GM18867 (cell line): ENCODE measurements at regions not wholly inside any gene's neighbourhood (a gene's known extent, or its start where the extent isn't known, plus 50 kb on each side); places are given as distances from the start of the nearest gene placed in this dataset.
"Not testable (repeated sequence)": the region's sequence is repeated elsewhere in the genome, so short reads cannot be mapped to it uniquely, and the experiment has no call there.

Source experiments
- ATAC-seq: cut with Tn5 transposase; IDR thresholded peaks from one replicate; pipeline ENCODE4 v1.9.1; 2021; ENCODE audit warnings: mild to moderate bottlenecking, moderate library complexity; ENCODE audit not compliant: unreplicated experiment

DNA sequence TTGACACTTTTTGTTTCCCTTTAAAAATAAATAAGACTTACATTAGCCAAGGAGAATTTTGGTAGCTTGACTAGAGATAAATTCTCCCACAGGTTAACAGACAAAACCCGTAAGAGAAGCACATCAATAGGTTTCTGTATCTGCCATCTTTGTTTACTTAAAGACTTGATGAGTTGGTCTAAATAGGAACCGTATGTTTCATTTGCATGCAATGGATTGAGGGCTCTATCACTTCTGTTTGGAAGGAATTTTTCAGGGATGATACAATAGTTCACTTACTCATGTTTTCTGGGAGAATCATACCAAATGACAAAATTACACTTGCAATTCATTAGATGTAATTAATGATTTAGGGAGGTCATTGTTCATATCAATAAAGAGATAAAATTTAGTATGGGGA is 631.5 kb upstream of the NR2F2 start:
- no peak for ATAC-seq

DNA sequence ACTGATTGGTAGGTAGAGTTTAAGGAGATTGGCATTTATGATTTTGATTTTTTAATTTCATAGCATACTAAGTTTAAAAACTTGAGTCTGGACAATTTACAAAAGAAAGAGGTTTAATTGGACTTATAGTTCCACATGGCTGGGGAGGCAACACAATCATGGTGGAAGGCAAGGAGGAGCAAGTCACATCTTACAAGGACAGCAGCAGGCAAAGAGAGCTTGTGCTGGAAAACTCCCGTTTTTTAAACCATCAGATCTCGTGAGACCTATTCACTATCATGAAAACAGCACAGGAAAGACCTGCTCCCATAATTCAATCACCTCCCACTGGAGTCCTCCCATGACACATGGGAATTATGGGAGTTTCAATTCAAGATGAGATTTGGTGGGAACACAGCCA is 630.9 kb upstream of the NR2F2 start:
- no peak for ATAC-seq

DNA sequence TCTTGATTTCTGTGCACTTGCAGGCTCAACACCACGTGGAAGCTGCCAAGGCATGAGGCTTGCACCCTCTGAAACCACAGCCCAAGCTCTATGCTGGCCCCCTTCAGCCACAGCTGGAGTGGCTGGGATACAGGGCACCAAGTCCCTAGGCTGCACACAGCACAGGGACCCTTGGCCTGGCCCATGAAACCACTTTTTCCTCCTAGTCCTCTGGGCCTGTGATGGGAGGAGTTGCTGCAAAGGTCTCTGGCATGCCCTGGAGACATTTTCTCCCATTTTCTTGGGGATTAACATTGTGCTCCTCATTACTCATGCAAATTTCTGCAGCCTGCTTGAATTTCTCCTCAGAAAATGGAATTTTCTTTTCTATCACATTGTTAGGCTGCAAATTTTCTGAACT is 629.8 kb upstream of the NR2F2 start:
- not testable (repeated sequence) for ATAC-seq

DNA sequence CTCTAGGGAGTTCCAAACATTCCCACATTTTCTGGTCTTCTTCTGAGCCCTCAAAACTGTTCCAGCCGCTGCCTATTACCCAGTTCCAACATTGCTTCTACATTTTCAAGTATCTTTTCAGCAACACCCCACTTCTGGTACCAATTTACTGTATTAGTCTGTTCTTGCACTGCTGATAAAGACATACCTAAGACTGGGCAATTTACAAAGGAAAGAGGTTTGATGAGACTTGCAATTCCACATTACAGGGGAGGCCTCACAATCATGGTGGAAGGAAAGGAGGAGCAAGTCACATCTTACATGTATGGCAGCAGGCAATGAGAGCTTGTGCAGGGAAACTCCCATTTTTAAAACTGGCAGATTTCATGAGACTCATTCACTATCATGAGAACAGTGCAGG is 629.1 kb upstream of the NR2F2 start:
- ATAC-seq: no peak

DNA sequence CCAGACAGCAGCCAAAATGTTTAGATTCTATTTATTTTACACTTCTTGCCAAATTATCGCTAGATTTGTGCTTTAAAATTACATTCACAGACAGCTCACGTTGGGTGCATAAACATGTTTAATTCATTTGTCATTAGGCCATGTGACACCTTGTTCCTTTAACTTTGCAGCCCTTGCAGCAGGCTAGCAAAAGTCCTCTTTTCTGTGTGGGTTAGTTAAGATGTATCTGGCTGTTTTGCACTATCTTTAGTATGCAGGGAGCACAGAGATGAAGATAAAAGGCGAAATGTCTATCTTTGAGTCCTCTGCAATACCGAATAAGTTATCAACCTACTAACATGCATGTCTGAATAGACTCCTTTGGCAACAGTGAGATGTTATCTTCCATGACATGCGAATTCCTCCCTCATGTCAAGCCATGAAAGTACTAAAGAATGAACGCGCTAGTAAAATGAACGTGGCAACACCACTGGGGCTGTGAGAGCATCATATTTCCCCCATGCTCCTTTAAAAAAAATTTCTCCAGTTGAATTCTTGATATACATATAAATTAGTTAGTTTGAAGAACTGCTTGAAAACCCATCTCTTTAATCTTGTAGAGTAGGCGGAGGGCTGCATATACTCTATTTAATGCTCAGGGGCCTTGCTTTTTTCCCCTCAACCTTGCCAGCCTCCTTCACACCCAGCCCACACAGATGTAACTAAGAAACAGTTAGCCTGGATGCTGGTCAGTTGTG is 620.4 kb upstream of the NR2F2 start:
- no peak for ATAC-seq

DNA sequence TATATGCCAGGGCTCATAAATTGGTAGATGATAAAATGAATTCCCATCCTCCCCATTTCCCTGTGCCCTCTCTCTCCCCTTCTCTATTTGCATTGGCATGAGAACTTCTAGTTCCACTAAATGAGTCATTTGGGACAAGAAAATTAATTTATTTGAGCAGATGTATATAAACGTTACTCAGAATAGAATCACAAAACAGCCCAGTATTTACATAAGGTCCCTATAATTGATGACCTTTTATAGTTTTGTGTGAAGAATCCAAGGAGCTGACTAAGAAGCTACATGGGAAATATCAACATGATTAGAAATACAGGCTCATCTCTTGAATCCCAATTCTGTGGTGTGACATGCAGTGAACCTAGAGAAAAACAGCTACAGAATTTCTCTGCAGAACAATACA is 617.7 kb upstream of the NR2F2 start:
- ATAC-seq: no peak

DNA sequence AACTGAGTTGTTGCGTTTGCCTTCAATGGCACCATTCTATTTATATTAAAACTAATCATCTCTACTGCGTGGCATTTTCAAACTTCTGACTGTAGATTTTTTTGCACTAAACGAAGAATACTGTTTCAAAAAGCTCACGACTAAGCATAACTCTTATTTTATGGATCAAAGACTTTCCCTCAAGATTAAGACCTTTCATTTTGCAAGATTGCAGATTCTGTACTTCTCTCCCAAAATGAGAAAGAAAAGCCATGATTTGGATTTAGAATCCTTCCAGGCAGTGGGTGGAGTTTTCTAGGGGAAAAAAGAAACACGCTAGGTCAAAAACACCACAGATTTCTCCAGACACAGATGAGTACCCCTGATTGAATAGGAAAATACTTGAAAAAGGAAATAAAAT is 617.2 kb upstream of the NR2F2 start:
- no peak for ATAC-seq

DNA sequence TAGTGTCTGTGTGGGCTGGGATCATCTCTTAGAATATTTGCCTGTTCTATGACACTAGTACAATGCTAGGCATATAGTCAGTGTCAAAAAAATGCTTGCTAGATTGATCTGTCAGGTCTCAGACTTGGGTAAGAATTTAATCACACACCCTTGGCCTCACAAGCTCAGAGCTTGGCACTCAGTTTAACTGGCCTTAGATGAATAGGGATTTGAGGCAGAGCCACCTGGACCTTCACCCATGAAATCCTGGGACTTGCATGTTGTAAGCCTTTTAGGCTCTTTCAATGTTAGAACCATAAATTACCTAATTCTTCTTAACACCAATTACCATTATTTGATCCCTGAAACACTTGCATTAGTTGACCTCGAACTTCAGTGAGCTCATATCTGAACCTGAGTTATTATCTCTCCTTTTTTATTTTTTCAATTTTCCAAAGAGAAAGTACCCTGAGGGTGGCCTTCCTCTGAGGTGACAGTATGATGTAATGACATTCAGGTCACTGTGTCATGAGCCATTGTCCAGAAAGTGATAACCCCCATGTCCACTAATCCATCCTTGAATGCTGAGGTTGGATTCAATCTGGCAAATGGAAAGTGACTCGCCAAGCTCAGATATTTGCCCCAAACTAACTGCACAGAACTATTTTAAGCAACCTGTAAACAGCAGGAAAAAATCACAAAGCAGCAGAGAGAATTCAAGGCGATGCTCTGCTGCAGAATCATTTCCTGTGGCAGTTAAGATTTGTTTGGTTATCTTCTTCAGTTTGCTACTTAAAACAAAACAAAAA is 615.2 kb upstream of the NR2F2 start:
- ATAC-seq: no peak

DNA sequence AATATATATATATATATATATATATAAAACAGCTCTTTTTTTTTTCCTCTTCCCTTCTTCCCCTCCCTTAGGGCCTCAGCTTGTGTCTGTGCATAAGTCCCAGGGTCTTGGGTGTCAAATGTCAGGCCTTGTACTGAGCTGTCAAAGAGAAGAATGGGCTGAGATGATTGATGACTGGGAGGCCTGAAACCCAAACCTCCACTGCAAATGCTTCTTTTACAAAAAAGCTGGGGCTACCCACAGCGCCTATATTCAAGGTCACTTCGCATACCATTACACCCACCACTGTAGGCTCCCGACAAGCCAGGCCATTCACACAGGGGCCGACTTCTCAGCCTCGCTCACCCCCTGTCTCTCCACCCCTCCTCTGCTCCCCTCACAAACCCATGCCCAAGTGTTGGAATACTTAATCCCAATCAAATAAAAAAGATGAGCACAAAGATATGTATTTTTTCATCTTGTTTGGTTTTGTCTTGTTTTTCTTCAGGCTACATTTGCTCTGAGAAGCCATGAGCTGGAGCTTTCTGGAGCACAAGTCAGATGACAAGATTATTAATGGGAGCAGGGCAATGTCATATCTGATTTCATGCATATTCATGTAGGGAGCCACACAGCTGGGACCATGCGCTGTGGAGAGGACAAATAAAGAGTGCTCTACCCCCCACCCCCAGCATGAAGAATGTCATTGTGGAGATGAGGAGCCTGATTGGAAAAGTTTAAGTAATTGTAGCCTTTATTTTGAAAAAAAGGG is 614.4 kb upstream of the NR2F2 start:
- no peak for ATAC-seq

DNA sequence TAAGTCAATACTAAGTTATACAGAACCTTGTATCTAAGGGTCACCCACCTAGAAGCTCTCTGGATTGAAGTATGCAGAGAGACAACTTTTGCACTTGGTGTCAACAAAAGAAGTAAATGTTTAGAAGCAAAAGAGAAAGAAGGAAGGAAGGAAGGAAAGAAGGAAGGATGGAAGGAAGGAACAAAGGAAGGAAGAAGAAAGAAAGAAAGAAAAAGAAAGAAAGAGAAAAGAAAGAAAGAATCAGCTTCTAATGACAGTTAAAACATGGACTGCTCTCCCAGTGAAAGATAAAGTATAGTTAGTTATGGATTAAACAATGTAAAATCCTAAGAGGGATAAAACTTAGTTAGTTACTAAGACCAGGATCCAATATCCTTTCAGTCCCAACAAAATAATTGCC is 613.8 kb upstream of the NR2F2 start:
- ATAC-seq: no peak

DNA sequence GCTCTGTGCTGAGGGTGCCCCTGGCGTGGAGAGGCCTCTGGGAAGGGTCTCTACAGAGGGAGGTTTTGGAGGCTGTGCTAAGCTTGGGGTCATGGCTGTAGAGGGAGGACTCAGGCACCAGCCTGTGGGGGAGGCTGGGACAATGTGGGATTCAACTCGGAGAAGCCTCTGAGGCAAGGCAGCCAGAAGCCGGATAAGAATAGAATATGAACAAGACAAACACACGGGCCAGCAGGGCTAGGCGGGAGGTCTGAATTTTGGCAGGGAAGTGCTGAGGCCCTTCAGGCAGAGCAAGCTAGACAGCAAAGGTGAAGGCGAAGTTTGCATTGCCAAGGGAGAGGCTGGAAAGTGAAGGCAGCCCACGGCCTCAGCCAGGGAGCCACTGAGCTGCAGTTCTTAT is 612.1 kb upstream of the NR2F2 start:
- no peak for ATAC-seq

DNA sequence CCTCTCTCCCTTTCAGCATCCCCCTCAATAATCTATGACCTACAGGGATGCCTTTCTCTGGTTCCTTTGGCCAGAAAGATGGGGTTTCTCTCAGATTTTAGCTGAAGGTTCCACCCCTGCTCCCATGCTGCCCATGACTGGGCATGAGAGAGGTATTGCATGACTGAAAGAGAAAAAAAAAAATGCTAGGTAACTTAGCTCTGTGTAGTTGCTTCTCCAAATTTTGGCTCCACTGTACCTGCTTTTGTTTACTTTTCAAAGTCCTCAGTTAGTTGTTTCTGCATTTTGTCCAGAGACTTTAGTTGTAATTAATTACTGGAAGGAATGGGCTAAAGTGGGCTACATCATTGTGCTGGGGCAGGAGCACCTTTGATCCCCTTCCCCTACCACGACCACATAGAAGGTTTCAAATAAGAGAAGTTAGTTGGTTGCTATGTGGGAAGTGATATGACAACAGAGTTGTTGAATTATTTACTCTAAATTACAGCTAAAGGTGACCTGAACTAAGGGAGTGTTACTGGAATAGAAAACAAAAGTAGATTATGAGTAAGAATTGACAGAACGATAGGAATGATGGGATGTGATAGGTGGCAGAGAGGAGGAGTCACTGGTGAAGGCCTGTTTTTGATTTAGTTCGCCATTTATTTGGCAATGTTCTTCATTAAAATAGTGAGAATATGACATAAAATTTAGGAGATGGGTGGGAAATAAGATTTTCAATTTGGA is 605.4 kb upstream of the NR2F2 start:
- ATAC-seq: no peak

DNA sequence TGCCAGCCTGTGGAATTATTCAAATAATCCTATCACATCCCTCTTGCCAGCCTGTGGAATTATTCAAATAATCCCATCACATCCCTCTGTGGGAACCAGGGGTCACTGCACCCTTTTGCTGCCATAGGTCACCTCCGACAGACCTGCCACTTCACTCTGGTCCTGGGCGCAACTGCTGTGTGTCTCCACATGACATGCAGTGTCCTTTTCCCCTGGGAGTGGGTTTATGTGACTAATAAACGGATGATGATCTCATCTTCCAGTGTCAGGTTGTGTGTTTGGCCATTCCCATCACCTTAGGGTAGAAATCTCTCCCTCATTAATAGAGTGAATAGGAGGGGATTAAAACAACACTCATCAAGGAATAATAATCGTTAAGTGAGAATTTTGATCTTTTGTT is 603.6 kb upstream of the NR2F2 start:
- no peak for ATAC-seq

DNA sequence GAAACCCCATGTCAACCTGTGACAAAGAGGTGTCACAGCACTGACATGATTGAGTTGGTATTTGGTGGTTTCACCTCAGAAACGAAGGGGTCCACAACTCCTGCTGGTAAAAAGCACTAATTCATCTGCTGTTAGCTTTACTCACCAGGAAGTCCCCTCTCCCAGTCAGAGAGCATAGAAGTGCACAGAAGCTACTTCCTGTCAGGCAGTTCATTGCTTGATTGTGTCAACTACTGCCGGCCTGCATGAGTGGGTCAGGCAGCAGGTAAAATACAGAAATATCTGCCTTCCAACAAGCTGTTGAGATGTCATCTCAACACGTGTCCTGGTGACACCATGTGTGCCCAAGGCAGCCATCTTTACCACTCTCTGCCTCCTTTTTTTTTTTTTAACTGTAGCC is 596.6 kb upstream of the NR2F2 start:
- ATAC-seq: no peak

DNA sequence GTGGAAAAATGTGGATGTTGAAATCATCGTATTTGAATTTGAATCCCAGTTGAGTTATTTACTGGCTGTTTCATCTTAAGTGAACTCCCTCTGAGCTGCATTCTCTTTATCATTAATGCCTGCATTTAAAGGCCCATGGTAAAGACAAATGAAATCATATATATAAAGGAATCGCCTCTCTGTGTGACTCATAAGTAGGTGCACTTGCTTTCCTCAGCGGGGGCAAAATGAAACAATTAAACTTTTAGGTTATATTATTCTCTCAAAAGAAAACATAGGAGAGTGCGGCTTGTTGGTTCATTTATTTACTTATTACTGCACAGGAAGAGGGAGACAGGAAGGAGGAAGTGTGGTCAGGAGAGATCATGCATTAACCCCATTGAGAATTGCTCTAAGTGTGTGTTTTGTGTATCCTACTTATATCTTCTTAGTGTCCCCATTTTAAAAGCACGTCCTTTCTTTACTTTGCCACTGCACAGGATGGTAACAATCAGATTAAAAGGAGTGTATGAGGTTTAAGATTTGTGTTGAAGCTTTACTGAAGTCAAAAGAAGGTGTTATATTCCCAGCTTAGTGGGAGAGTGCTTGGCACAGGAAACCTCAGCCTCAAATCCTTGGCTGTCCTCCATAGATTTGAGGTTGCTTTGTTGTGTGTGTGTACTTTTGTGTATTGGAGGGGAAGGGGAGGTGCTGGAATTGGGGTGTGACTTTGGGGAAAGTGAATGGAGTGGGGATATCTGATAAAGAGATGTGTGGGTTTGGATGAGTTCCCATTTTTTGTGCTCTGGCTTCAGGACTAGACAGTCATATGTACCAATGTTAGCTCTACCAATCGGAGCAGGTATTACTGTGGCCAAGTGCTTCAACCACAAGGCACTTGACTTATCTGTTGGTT is 595.8 kb upstream of the NR2F2 start:
- ATAC-seq: no peak

DNA sequence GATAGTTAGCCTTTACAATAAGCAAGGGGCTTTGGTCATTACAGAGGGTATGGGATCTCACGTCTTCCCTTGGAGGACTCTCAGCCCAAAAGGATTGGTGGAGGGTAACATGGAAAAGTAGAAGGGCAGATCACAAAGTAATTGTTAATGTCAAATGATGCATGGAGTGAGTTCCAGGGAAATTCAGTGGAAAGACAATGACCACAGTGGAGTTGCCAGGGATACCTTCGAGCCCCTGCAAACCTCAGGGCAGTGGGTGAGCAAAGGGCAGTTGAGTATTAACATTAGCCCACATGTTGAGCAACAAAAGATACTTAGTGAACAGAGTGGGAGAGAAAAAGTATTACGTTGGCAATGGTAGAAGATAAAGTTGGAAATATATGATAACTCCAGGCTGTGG is 593.4 kb upstream of the NR2F2 start:
- ATAC-seq: no peak

DNA sequence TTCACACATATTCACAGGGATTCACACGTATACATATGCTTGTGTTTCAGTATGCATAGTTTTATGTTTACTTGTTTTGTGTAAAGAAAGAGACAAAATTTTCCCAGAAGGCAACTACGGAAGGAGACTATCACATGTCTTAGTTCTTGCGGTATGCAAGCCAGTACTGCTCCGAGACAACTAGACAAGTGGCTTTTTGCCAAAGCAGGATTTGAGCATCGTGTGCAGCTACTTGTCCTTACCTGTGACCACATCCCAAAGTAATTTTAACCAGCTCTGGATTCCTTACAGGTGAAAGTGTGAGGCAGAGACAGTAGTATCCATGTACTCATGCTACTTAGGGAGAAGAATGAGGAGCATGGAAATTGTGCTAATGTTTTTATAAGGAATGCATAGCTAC is 591.4 kb upstream of the NR2F2 start:
- ATAC-seq: no peak

DNA sequence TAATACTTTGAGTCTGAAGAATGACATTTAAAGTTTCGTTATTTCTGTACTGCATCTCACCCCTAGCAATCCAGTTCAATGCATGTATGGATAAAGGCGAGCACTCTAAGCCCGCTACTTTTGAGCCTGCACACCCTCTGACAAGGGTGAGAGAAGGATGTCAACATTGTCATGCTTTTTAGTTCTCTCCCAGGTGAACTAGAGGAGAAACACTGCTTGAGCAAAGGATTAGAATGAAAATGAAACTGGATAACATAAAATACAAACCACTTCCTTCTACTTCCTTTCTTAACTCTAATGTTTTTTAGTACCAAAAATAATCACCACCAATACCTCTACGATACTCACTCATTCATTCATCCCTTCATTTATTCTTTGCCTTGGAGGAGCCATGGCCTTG is 588.7 kb upstream of the NR2F2 start:
- no peak for ATAC-seq

DNA sequence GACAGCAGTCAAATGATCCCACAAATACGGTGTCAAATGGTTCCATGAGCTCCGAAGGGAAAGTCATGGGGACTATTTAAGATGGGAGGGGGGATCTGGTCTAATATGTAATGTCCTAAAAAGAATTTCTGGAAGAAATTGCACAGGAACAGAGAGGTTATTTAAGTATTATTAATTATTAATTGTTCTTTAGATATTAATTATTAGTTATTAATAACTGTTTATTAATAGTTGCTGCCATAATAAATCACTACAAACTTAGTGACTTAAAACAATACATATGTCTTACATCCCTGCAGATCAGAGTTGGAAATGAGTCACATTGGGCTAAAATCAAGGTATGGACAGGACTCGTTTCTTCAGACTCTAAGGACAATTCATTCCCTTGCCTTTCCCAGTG is 588.2 kb upstream of the NR2F2 start:
- no peak for ATAC-seq

DNA sequence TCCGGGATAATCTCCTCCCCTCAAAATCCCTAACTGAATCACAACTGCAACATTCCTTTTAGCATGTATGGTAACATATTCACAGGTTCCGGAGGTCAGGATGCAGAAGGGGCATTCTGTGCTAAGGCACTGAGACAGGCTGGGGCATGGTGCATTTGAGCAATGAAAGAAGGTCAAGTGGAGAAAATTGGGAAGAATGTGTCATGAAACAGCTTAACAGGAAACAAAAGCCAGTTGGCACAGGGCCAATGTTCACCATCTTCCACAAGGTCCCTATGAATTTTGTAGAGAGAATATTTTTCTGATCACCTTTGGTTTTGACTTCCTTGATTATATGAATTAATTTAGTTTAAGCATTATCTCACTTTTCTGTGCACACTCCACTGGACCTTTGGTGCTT is 587.7 kb upstream of the NR2F2 start:
- ATAC-seq: no peak
